Keratinocyte (primary cell): ENCODE measurements at regions not wholly inside any gene's neighbourhood (a gene's known extent, or its start where the extent isn't known, plus 50 kb on each side); places are given as distances from the start of the nearest gene placed in this dataset.
"Not testable (repeated sequence)": the region's sequence is repeated elsewhere in the genome, so short reads cannot be mapped to it uniquely, and the experiment has no call there.

Source experiments
- DNase-seq: peaks from one replicate; pipeline ENCODE4 v3.0.0-alpha.2; 2011; ENCODE audit warnings: low read depth, missing footprints, low spot score
- FAIRE-seq: peaks from 2 replicates; lab custom pipeline; 2011; peaks lifted over from hg19 to GRCh38; lab: Jason Lieb, UNC
- H2AFZ ChIP-seq: 2 replicates; pipeline ENCODE4 v1.6.0; 2012; ENCODE audit warnings: low read length, control low read depth, inconsistent platforms; ENCODE audit not compliant: control insufficient read depth
- H3K27ac ChIP-seq: 2 replicates; pipeline ENCODE4 v1.5.1; 2011; ENCODE audit warnings: low read length; ENCODE audit not compliant: control insufficient read depth, insufficient read depth
- H3K27me3 ChIP-seq: 3 replicates; pipeline ENCODE4 v1.6.0; 2011; ENCODE audit warnings: low read length; ENCODE audit not compliant: control insufficient read depth, insufficient read depth; ENCODE audit errors: extremely low read depth
- H3K36me3 ChIP-seq, 2 experiments: 2 replicates in 1 of 2; 3 replicates in 1 of 2; pipeline ENCODE4 v1.5.1; 2011; ENCODE audit warnings: low read length in 2 of 2, mild to moderate bottlenecking in 1 of 2; ENCODE audit not compliant: control insufficient read depth in 2 of 2, insufficient read depth in 2 of 2; ENCODE audit errors: extremely low read depth in 1 of 2
- H3K4me1 ChIP-seq: 3 replicates; pipeline ENCODE4 v1.5.1; 2011; ENCODE audit warnings: low read length; ENCODE audit not compliant: control insufficient read depth, insufficient read depth; ENCODE audit errors: extremely low read depth
- H3K4me2 ChIP-seq: 3 replicates; pipeline ENCODE4 v1.6.0; 2011; ENCODE audit warnings: low read depth, low read length; ENCODE audit not compliant: control insufficient read depth, insufficient read depth; ENCODE audit errors: extremely low read depth
- H3K4me3 ChIP-seq, 3 experiments: fragments of 200-600 bp in 1 of 3; sonication (generic) in 1 of 3; 2 replicates in 2 of 3; 3 replicates in 1 of 3; pipeline ENCODE4 v1.5.1; 2011 to 2016; ENCODE audit warnings: low read length in 3 of 3, mild to moderate bottlenecking in 3 of 3, control low read depth in 2 of 3, inconsistent platforms in 1 of 3, low read depth in 1 of 3, mixed read lengths in 1 of 3, mixed run types in 1 of 3, moderate library complexity in 1 of 3; ENCODE audit not compliant: control insufficient read depth in 2 of 3, insufficient read depth in 2 of 3; ENCODE audit errors: extremely low read depth in 1 of 3
- H3K79me2 ChIP-seq: 2 replicates; pipeline ENCODE4 v1.6.0; 2012; ENCODE audit warnings: low read length; ENCODE audit not compliant: control insufficient read depth, insufficient read depth
- H3K9ac ChIP-seq: 3 replicates; pipeline ENCODE4 v1.6.0; 2011; ENCODE audit warnings: low read length; ENCODE audit not compliant: control insufficient read depth, insufficient read depth; ENCODE audit errors: extremely low read depth
- H3K9me1 ChIP-seq: 3 replicates; pipeline ENCODE4 v1.6.0; 2011; ENCODE audit warnings: low read length; ENCODE audit not compliant: control insufficient read depth, insufficient read depth; ENCODE audit errors: extremely low read depth
- H3K9me3 ChIP-seq: 2 replicates; pipeline ENCODE4 v1.5.1; 2012; ENCODE audit warnings: low read depth, low read length; ENCODE audit not compliant: control insufficient read depth
- H4K20me1 ChIP-seq: 3 replicates; pipeline ENCODE4 v1.6.0; 2011; ENCODE audit warnings: low read length; ENCODE audit not compliant: control insufficient read depth, insufficient read depth; ENCODE audit errors: extremely low read depth
- EZH2 ChIP-seq: IDR thresholded peaks from one replicate; pipeline ENCODE4 v1.6.1; 2012; ENCODE audit warnings: inconsistent platforms, mild to moderate bottlenecking, low read length, moderate library complexity
- dilution Hi-C: fragments of 300-500 bp; cut with MboI; formaldehyde crosslinking; loops from one replicate; pipeline ENCODE4 v1.7.0; 2020; ENCODE audit warnings: low sequenced_read_pairs; ENCODE audit not compliant: extremely low pct_ligation_motif_present
- TF ChIP-seq, protein P1 (sequence below), 3 experiments: IDR thresholded peaks in 1 of 3; conservative IDR thresholded peaks in 1 of 3; optimal IDR thresholded peaks in 1 of 3; 2 replicates in 2 of 3; 3 replicates in 1 of 3; pipeline versions ENCODE3 to v1.5.1; 2011; ENCODE audit warnings: low read length in 3 of 3, mild to moderate bottlenecking in 3 of 3, moderate library complexity in 2 of 3, control low read depth in 1 of 3, inconsistent platforms in 1 of 3; ENCODE audit not compliant: insufficient read depth in 2 of 3; ENCODE audit errors: extremely low read depth in 1 of 3

DNA sequence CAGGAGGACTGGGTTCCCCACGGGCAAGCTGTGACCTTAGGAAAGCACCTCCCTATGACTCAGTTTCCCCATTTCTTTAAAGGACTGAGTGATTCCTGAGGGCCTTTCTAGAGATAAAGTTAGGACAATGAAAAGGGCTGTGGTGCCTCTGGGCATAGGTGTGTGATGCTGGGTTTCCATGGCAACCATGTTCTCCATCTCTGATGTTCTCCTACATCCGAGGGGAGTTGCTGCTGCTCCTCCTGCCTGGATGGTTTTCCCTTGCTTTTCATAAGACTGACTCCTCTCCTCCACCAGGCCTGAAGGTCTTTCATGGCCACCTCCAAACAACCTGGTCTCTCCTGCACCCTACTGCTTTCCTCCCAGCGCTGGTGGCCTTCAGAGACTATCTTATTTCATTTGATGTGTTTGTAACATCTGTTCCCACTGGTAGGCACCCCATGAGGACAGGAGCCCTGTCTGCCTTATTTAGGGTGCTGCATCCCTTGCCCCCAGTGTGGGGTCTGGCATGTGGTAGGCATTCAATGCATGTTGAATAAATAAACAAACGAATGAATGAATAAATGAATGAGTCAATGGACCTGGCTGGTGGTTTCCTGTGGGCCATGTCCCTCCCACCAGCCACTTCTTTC, 112.2 kb upstream of the HAND1 start:
- Histone ChIP-seq H3K27ac (no peak overlapping the region), H3K9ac (no peak overlapping the region), H3K36me3 (no peaks in the 10 kb centered on the region), H3K9me3 (no peaks in the 10 kb centered on the region), H3K9me1 (no peaks in the 10 kb centered on the region), H3K4me3 (no peak overlapping the region), H2AFZ (no peak overlapping the region), H3K27me3 (peaks cover 8% of the 10 kb centered on the region), H3K4me1 (peaks cover 3% of the 10 kb centered on the region), H3K4me2 (no peak overlapping the region), H3K79me2 (no peaks in the 10 kb centered on the region), H4K20me1 (no peaks in the 10 kb centered on the region)
- DNase-seq = no peak
- dilution Hi-C loops = no loop called here
- no peak for FAIRE-seq
- no peak for TF ChIP-seq EZH2
- TF ChIP-seq, protein P1, sequence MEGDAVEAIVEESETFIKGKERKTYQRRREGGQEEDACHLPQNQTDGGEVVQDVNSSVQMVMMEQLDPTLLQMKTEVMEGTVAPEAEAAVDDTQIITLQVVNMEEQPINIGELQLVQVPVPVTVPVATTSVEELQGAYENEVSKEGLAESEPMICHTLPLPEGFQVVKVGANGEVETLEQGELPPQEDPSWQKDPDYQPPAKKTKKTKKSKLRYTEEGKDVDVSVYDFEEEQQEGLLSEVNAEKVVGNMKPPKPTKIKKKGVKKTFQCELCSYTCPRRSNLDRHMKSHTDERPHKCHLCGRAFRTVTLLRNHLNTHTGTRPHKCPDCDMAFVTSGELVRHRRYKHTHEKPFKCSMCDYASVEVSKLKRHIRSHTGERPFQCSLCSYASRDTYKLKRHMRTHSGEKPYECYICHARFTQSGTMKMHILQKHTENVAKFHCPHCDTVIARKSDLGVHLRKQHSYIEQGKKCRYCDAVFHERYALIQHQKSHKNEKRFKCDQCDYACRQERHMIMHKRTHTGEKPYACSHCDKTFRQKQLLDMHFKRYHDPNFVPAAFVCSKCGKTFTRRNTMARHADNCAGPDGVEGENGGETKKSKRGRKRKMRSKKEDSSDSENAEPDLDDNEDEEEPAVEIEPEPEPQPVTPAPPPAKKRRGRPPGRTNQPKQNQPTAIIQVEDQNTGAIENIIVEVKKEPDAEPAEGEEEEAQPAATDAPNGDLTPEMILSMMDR (optimal IDR thresholded peaks at IDR 0.05 in 1 of 3, IDR thresholded peaks at IDR 0.05 in 1 of 3, conservative IDR thresholded peaks at IDR 0.05 in 1 of 3; ENCODE audit: extremely low read depth in 1 of 3, insufficient read depth in 2 of 3, low read length in 3 of 3) = no peak

DNA sequence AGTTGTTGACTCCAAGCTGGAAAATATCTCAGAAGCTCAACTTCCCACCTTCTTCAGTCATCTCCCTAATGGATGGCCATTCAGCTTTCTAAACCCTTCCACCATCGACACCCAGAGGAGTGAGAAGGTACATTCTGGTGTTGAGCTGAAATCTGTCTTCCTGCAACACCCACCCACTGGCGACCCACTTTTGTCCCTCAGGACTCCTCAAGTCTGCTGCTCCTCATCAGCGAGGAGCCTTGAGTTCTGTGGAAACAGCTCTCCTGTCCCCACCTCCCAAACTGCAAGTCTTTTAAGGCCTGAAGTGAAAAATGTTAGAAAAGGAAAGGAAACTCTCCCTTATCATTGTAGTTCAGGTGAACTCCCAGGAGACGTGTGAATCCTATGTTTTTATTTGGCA, 111.5 kb upstream of the HAND1 start:
- H3K36me3 ChIP-seq = no peaks in the 10 kb centered on the region
- H3K9me3 ChIP-seq = no peaks in the 10 kb centered on the region
- no peaks in the 10 kb centered on the region for H4K20me1 ChIP-seq
- no peak overlapping the region for H3K27ac ChIP-seq
- no peak for FAIRE-seq
- H3K79me2 ChIP-seq = no peaks in the 10 kb centered on the region
- H3K4me3 ChIP-seq = no peak overlapping the region
- TF ChIP-seq EZH2 = no peak
- TF ChIP-seq, protein P1 (optimal IDR thresholded peaks at IDR 0.05 in 1 of 3, IDR thresholded peaks at IDR 0.05 in 1 of 3, conservative IDR thresholded peaks at IDR 0.05 in 1 of 3; ENCODE audit: extremely low read depth in 1 of 3, insufficient read depth in 2 of 3, low read length in 3 of 3) = no peak
- peaks cover 3% of the 10 kb centered on the region for H3K4me1 ChIP-seq
- H2AFZ ChIP-seq = no peak overlapping the region
- dilution Hi-C loops = no loop called here
- H3K9me1 ChIP-seq = no peaks in the 10 kb centered on the region
- H3K9ac ChIP-seq = no peak overlapping the region
- no peak overlapping the region for H3K4me2 ChIP-seq
- H3K27me3 ChIP-seq = peaks cover 8% of the 10 kb centered on the region
- DNase-seq = no peak

DNA sequence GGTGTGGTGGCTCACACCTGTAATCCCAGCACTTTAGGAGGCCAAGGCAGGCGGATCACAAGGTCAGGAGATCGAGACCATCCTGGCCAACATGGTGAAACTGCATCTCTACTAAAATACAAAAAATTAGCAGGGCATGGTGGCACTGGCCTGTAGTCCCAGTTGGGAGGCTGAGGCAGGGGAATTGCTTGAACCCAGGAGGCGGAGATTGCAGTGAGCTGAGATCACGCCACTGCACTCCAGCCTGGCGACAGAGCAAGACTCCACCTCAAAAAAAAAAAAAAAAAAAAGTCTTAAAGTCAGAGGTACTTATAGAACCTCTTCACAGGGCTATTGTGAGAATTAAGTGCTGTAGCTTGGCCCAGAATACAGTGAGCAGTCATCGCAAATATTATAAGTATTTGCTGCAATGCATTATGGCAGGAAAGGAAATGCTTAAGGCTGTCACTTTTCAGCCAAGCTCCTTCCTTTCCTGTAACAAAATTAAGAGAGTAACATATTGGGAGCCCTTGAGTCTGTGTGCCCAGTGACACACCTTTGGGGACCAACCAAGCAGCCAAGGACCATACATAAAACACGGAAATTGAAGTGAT, 110.9 kb upstream of the HAND1 start:
- H3K79me2 ChIP-seq, H4K20me1 ChIP-seq, H3K4me3 ChIP-seq, H3K9ac ChIP-seq, H3K27ac ChIP-seq, FAIRE-seq, H3K4me2 ChIP-seq, H3K4me1 ChIP-seq, dilution Hi-C loops, H2AFZ ChIP-seq, H3K36me3 ChIP-seq, H3K9me1 ChIP-seq, H3K27me3 ChIP-seq, H3K9me3 ChIP-seq, DNase-seq: not testable (repeated sequence)
